K562 (cell line): ENCODE measurements at regions not wholly inside any gene's neighbourhood (a gene's known extent, or its start where the extent isn't known, plus 50 kb on each side); places are given as distances from the start of the nearest gene placed in this dataset.

ENCODE experiments used
- ATAC-seq: fragments of 200-7000 bp; cut with Tn5 transposase; 3 replicates; pipeline ENCODE4 v1.9.1; 2020; ENCODE audit warnings: moderate library complexity
- BruUV-seq: library from RNA; stranded (reverse); fragments of 400-500 nt; replicated peaks from 2 replicates; lab custom pipeline; 2021; lab: Mats Ljungman, UMichigan
- CTCF ChIA-PET: fragments of 300-600 bp; formaldehyde crosslinking; extraction: SDS; loops from one replicate; lab custom pipeline; 2021; ENCODE audit warnings: low intra/inter-chr PET ratio; lab: Yijun Ruan, JAX
- POLR2A ChIA-PET: fragments of 300-600, 350-650 bp; sonication (Branson Sonifier 250); formaldehyde crosslinking; extraction: SDS; loops from one replicate; lab custom pipeline; 2021; ENCODE audit warnings: antibody characterized with exemption, inconsistent platforms; lab: Yijun Ruan, JAX
- DNase-seq, 4 experiments: peaks; one replicate each; pipeline versions ENCODE4 v3.0.0 to v3.0.0-alpha.2; 2011 to 2018; ENCODE audit warnings: low spot score in 3 of 4, mixed read lengths in 3 of 4; ENCODE audit errors: extremely low read depth in 1 of 4
- FAIRE-seq: peaks from 2 replicates; lab custom pipeline; 2011; peaks lifted over from hg19 to GRCh38; lab: Jason Lieb, UNC
- H2AFZ ChIP-seq: 2 replicates; pipeline ENCODE4 v1.6.0; 2011; ENCODE audit warnings: low read depth, low read length, control low read depth, inconsistent platforms
- H3K27ac ChIP-seq: fragments of 200-600 bp; 3 replicates; pipeline ENCODE4 v1.8.0; 2011; ENCODE audit warnings: low read depth, mild to moderate bottlenecking, control low read depth, inconsistent platforms, low read length, moderate library complexity, mixed read lengths; ENCODE audit errors: extremely low read depth
- H3K27me3 ChIP-seq, 2 experiments: fragments of 300-600 bp in 1 of 2; 2 replicates in 1 of 2; 3 replicates in 1 of 2; pipeline versions ENCODE4 v1.6.0 to v1.8.0; 2011; ENCODE audit warnings: inconsistent platforms in 2 of 2, low read length in 2 of 2, mild to moderate bottlenecking in 1 of 2, mixed read lengths in 1 of 2, moderate library complexity in 1 of 2; ENCODE audit not compliant: control insufficient read depth in 2 of 2, insufficient read depth in 2 of 2
- H3K36me3 ChIP-seq: fragments of 300-600 bp; 3 replicates; pipeline ENCODE4 v1.8.0; 2011; ENCODE audit warnings: mild to moderate bottlenecking, low read length, inconsistent platforms; ENCODE audit not compliant: control insufficient read depth, insufficient read depth
- H3K4me1 ChIP-seq, 2 experiments: fragments of 200-600 bp in 1 of 2; replicated peaks in 1 of 2; 2 replicates in 1 of 2; 3 replicates in 1 of 2; pipeline versions ENCODE4 v1.5.1 to v1.8.0; 2011; ENCODE audit warnings: inconsistent platforms in 2 of 2, low read length in 2 of 2, mild to moderate bottlenecking in 1 of 2, mixed read lengths in 1 of 2, moderate library complexity in 1 of 2; ENCODE audit not compliant: control insufficient read depth in 2 of 2, insufficient read depth in 2 of 2
- H3K4me2 ChIP-seq: 2 replicates; pipeline ENCODE4 v1.6.1; 2011; ENCODE audit warnings: low read length, control low read depth, inconsistent platforms, mixed read lengths; ENCODE audit not compliant: insufficient read depth
- H3K4me3 ChIP-seq: fragments of 200-600 bp; sonication (generic), shearing (Covaris generic); 2 replicates; pipeline ENCODE4 v1.5.1; 2016; ENCODE audit warnings: control low read depth, inconsistent platforms
- H3K79me2 ChIP-seq: fragments of 200-600 bp; 3 replicates; pipeline ENCODE4 v1.8.0; 2011; ENCODE audit warnings: low read length, inconsistent platforms; ENCODE audit not compliant: control insufficient read depth, insufficient read depth
- H3K9ac ChIP-seq, 2 experiments: 2 replicates each; pipeline versions ENCODE4 v1.6.0 to v1.6.1; 2011; ENCODE audit warnings: low read depth in 2 of 2, low read length in 2 of 2, control low read depth in 1 of 2, inconsistent platforms in 1 of 2, mild to moderate bottlenecking in 1 of 2, mixed read lengths in 1 of 2; ENCODE audit not compliant: insufficient read depth in 1 of 2
- H3K9me1 ChIP-seq: one replicate; pipeline ENCODE4 v1.6.0; 2011; ENCODE audit warnings: inconsistent platforms, mild to moderate bottlenecking, low read length, moderate library complexity; ENCODE audit not compliant: control insufficient read depth, insufficient read depth
- H3K9me3 ChIP-seq: replicated peaks from 2 replicates; pipeline ENCODE4 v1.5.1; 2011; ENCODE audit warnings: low read depth, low read length, inconsistent platforms; ENCODE audit not compliant: control insufficient read depth, insufficient read depth
- H4K20me1 ChIP-seq: replicated peaks from 2 replicates; pipeline ENCODE4 v1.6.1; 2011; ENCODE audit warnings: low read length, inconsistent platforms, mixed read lengths; ENCODE audit not compliant: control insufficient read depth, insufficient read depth
- ARNT ChIP-seq, 2 experiments: fragments of 450-650 bp; IDR thresholded peaks; 2 replicates each; pipeline ENCODE4 v1.6.1; 2016; ENCODE audit warnings: mild to moderate bottlenecking in 1 of 2
- DIDO1 ChIP-seq: fragments of 450-650 bp; IDR thresholded peaks from 2 replicates; pipeline ENCODE4 v1.6.1; 2016; ENCODE audit warnings: low read depth, missing biosample characterization, missing genetic modification characterization
- HDGF ChIP-seq: fragments of 450-650 bp; IDR thresholded peaks from 2 replicates; pipeline ENCODE4 v1.6.1; 2016
- HLTF ChIP-seq: fragments of 450-650 bp; IDR thresholded peaks from 2 replicates; pipeline ENCODE4 v1.6.1; 2016
- RBBP5 ChIP-seq: fragments of 200-600 bp; sonication (generic); IDR thresholded peaks from 2 replicates; pipeline ENCODE4 v1.6.1; 2012; ENCODE audit warnings: borderline replicate concordance, mild to moderate bottlenecking, low read length, control low read depth, inconsistent platforms; ENCODE audit not compliant: insufficient read depth, poor library complexity, severe bottlenecking
- STAT5A ChIP-seq: IDR thresholded peaks from 2 replicates; pipeline ENCODE4 v1.6.1; 2012; ENCODE audit warnings: low read length, inconsistent platforms, borderline replicate concordance
- ZBTB26 ChIP-seq: fragments of 450-650 bp; formaldehyde crosslinking; IDR thresholded peaks from 2 replicates; pipeline ENCODE4 v1.4.0; 2022; ENCODE audit warnings: missing genetic modification characterization
- WGBS: fragments of 100-300 bp; shearing (Covaris generic); methylation state at CpG from one replicate; pipeline ENCODE4 v1.1.6; 2016; ENCODE audit warnings: low coverage, mixed read lengths; ENCODE audit not compliant: insufficient coverage; ENCODE audit errors: missing lambda C conversion rate; 5-methylcytosine and 5-hydroxymethylcytosine counted together
- in situ Hi-C: fragments of 300-500 bp; cut with MboI; formaldehyde crosslinking; loops from 4 replicates; pipeline ENCODE4 v1.15.0; 2018; ENCODE audit warnings: inconsistent platforms, mixed read lengths
- intact Hi-C: fragments of 100-400 bp; cut with micrococcal nuclease; formaldehyde crosslinking; loops from 2 replicates; pipeline ENCODE4 v1.14.2; 2022

GRCh38 chr14:54278665-54279295 lies 118.0 kb upstream of the CDKN3 start:
- FAIRE-seq (no peak), DNase-seq (no peak), ATAC-seq (no peak)
- no peak overlapping the region for H3K9ac ChIP-seq
- CTCF ChIA-PET = no interaction called here
- H3K4me3 ChIP-seq = no peak overlapping the region
- intact Hi-C loops = no loop called here
- H3K27ac ChIP-seq = no peak overlapping the region
- no peaks in the 10 kb centered on the region for H3K9me3 ChIP-seq
- no peaks in the 10 kb centered on the region; a peak in 1 of 5 replicates for H3K27me3 ChIP-seq
- no peak overlapping the region; the same call in 1 of the 2 replicates for H3K4me2 ChIP-seq
- no peaks in the 10 kb centered on the region for H4K20me1 ChIP-seq
- POLR2A ChIA-PET = no interaction called here
- no peak for TF ChIP-seq DIDO1 (tag)
- no peak for TF ChIP-seq STAT5A
- TF ChIP-seq ARNT (IDR thresholded peaks at IDR 0.05) = no peak
- no peak for TF ChIP-seq HDGF
- no peak for TF ChIP-seq ZBTB26 (CRISPR knock-in tag)
- TF ChIP-seq HLTF = no peak
- no peak for TF ChIP-seq RBBP5
- H3K36me3 ChIP-seq = no peaks in the 10 kb centered on the region
- H3K4me1 ChIP-seq = no peaks in the 10 kb centered on the region
- 3% methylated on average over 7 of the region's 7 CpGs for WGBS
- no peaks in the 10 kb centered on the region for H3K79me2 ChIP-seq
- no TSS peak for BruUV-seq
- in situ Hi-C loops = no loop called here
- no peaks in the 10 kb centered on the region for H3K9me1 ChIP-seq
- H2AFZ ChIP-seq = no peak overlapping the region
